H1 (cell line): ENCODE measurements at regions not wholly inside any gene's neighbourhood (a gene's known extent, or its start where the extent isn't known, plus 50 kb on each side); places are given as distances from the start of the nearest gene placed in this dataset.

Experiments used
- CTCF ChIA-PET: fragments of 300-600 bp; sonication (Branson Sonifier 250); formaldehyde crosslinking; loops from one replicate; lab custom pipeline; 2021; ENCODE audit not compliant: partially characterized antibody; lab: Charles Lee
- POLR2A ChIA-PET: fragments of 300-600 bp; sonication (Branson Sonifier 250); formaldehyde crosslinking; loops from one replicate; lab custom pipeline; 2021; ENCODE audit warnings: inconsistent platforms; ENCODE audit not compliant: partially characterized antibody; lab: Charles Lee
- DNase-seq, 2 experiments: peaks; one replicate each; pipeline versions ENCODE4 v3.0.0 to v3.0.0-alpha.2; 2010 to 2022; ENCODE audit warnings: low spot score in 2 of 2, low read depth in 1 of 2, mixed read lengths in 1 of 2
- FAIRE-seq: peaks from 2 replicates; lab custom pipeline; 2011; peaks lifted over from hg19 to GRCh38; lab: Jason Lieb, UNC
- H2AFZ ChIP-seq: 2 replicates; pipeline ENCODE4 v1.8.1; 2012; ENCODE audit warnings: low read length, inconsistent platforms
- H2AK5ac ChIP-seq: 2 replicates; pipeline ENCODE4 v1.6.1; 2013; ENCODE audit warnings: low read depth, low read length
- H2BK120ac ChIP-seq: replicated peaks from 2 replicates; pipeline ENCODE3; 2013; ENCODE audit warnings: low read depth, low read length, inconsistent platforms
- H2BK12ac ChIP-seq: 2 replicates; pipeline ENCODE4 v1.6.1; 2013; ENCODE audit warnings: low read depth, low read length
- H2BK15ac ChIP-seq: 2 replicates; pipeline ENCODE4 v1.6.1; 2013; ENCODE audit warnings: low read length
- H2BK20ac ChIP-seq: 2 replicates; pipeline ENCODE4 v1.6.1; 2013; ENCODE audit warnings: low read length
- H2BK5ac ChIP-seq: 2 replicates; pipeline ENCODE4 v1.6.1; 2013; ENCODE audit warnings: low read depth, low read length
- H3K14ac ChIP-seq: 2 replicates; pipeline ENCODE4 v1.6.1; 2013; ENCODE audit warnings: inconsistent platforms; ENCODE audit not compliant: insufficient read length
- H3K18ac ChIP-seq: 2 replicates; pipeline ENCODE4 v1.6.1; 2013; ENCODE audit warnings: low read length; ENCODE audit errors: extremely low read depth
- H3K23ac ChIP-seq: 2 replicates; pipeline ENCODE4 v1.6.1; 2013; ENCODE audit warnings: inconsistent platforms; ENCODE audit not compliant: insufficient read length
- H3K23me2 ChIP-seq: 2 replicates; pipeline ENCODE4 v1.6.1; 2013; ENCODE audit warnings: low read depth, low read length
- H3K27ac ChIP-seq: 2 replicates; pipeline ENCODE4 v1.6.1; 2011; ENCODE audit warnings: low read depth, low read length, inconsistent platforms
- H3K27me3 ChIP-seq, 4 experiments: replicated peaks in 1 of 4; 1 replicate in 1 of 4; 2 replicates in 3 of 4; pipeline versions ENCODE4 v1.6.1 to v1.8.1; 2011 to 2013; ENCODE audit warnings: low read length in 3 of 4, mild to moderate bottlenecking in 3 of 4, inconsistent platforms in 2 of 4, mixed read lengths in 2 of 4, moderate library complexity in 1 of 4; ENCODE audit not compliant: control insufficient read depth in 3 of 4, insufficient read depth in 3 of 4; ENCODE audit errors: extremely low read depth in 1 of 4
- H3K36me3 ChIP-seq, 4 experiments: 2 replicates each; pipeline versions ENCODE4 v1.6.1 to v1.8.1; 2011 to 2013; ENCODE audit warnings: mild to moderate bottlenecking in 4 of 4, low read length in 3 of 4, moderate library complexity in 2 of 4, control low read depth in 1 of 4, inconsistent platforms in 1 of 4; ENCODE audit not compliant: insufficient read depth in 4 of 4, control insufficient read depth in 2 of 4
- H3K4ac ChIP-seq: replicated peaks from 2 replicates; pipeline ENCODE3; 2013; ENCODE audit warnings: low read length, low read depth, mixed read lengths, inconsistent platforms; ENCODE audit not compliant: insufficient read length
- H3K4me1 ChIP-seq, 4 experiments: replicated peaks in 1 of 4; 1 replicate in 1 of 4; 2 replicates in 3 of 4; pipeline versions ENCODE4 v1.6.1 to v1.8.1; 2011 to 2013; ENCODE audit warnings: low read length in 3 of 4, inconsistent platforms in 2 of 4, mixed read lengths in 1 of 4; ENCODE audit not compliant: insufficient read depth in 4 of 4, control insufficient read depth in 3 of 4
- H3K4me2 ChIP-seq, 2 experiments: 2 replicates each; pipeline versions ENCODE4 v1.6.1 to v1.8.1; 2011 to 2013; ENCODE audit warnings: low read depth in 2 of 2, low read length in 2 of 2, control low read depth in 1 of 2, inconsistent platforms in 1 of 2, mild to moderate bottlenecking in 1 of 2; ENCODE audit not compliant: insufficient read depth in 1 of 2
- H3K4me3 ChIP-seq, 4 experiments: fragments of 200-600, 300-600 bp in 1 of 4; sonication (generic), shearing (Covaris generic), sonication (Bioruptor Twin) in 1 of 4; 2 replicates each; pipeline versions ENCODE4 v1.5.1 to v1.8.1; 2011 to 2016; ENCODE audit warnings: low read length in 4 of 4, low read depth in 3 of 4, control low read depth in 2 of 4, inconsistent platforms in 2 of 4, mild to moderate bottlenecking in 2 of 4, mixed read lengths in 1 of 4, moderate library complexity in 1 of 4; ENCODE audit not compliant: insufficient read depth in 2 of 4; ENCODE audit errors: extremely low read depth in 1 of 4
- H3K56ac ChIP-seq: replicated peaks from 2 replicates; pipeline ENCODE3; 2013; ENCODE audit warnings: low read depth, mild to moderate bottlenecking, mixed read lengths, low read length, inconsistent platforms; ENCODE audit not compliant: insufficient read length
- H3K79me1 ChIP-seq: 2 replicates; pipeline ENCODE4 v1.6.1; 2013; ENCODE audit warnings: low read depth, low read length, control low read depth
- H3K79me2 ChIP-seq, 2 experiments: 2 replicates each; pipeline versions ENCODE4 v1.6.1 to v1.8.1; 2012 to 2013; ENCODE audit warnings: low read length in 2 of 2, mild to moderate bottlenecking in 2 of 2, inconsistent platforms in 1 of 2; ENCODE audit not compliant: insufficient read depth in 2 of 2, control insufficient read depth in 1 of 2
- H3K9ac ChIP-seq, 4 experiments: replicated peaks in 1 of 4; 1 replicate in 1 of 4; 2 replicates in 3 of 4; pipeline versions ENCODE4 v1.6.1 to v1.8.1; 2011 to 2013; ENCODE audit warnings: low read depth in 3 of 4, low read length in 3 of 4, control low read depth in 2 of 4, mild to moderate bottlenecking in 2 of 4, moderate library complexity in 2 of 4, inconsistent platforms in 1 of 4; ENCODE audit errors: extremely low read depth in 1 of 4
- H3K9me3 ChIP-seq, 2 experiments: 2 replicates each; pipeline versions ENCODE4 v1.6.1 to v1.8.1; 2012 to 2013; ENCODE audit warnings: mild to moderate bottlenecking in 2 of 2, moderate library complexity in 2 of 2, control low read depth in 1 of 2, inconsistent platforms in 1 of 2, low read depth in 1 of 2, low read length in 1 of 2, mixed read lengths in 1 of 2; ENCODE audit not compliant: insufficient read depth in 2 of 2
- H4K20me1 ChIP-seq, 2 experiments: replicated peaks in 1 of 2; 2 replicates each; pipeline versions ENCODE3 to v1.8.1; 2011 to 2013; ENCODE audit warnings: inconsistent platforms in 2 of 2, low read length in 2 of 2, mild to moderate bottlenecking in 1 of 2; ENCODE audit not compliant: insufficient read depth in 2 of 2, control insufficient read depth in 1 of 2
- H4K5ac ChIP-seq: 2 replicates; pipeline ENCODE4 v1.6.1; 2013; ENCODE audit warnings: low read length, low read depth, mixed read lengths, inconsistent platforms; ENCODE audit not compliant: insufficient read length
- H4K8ac ChIP-seq: 2 replicates; pipeline ENCODE4 v1.8.0; 2013; ENCODE audit warnings: mild to moderate bottlenecking, moderate library complexity, low read length, inconsistent platforms; ENCODE audit not compliant: insufficient read depth; ENCODE audit errors: extremely low read depth
- H4K91ac ChIP-seq: replicated peaks from 2 replicates; pipeline ENCODE3; 2013; ENCODE audit warnings: low read length, mixed read lengths, inconsistent platforms; ENCODE audit not compliant: insufficient read length
- ATF2 ChIP-seq: IDR thresholded peaks from 2 replicates; pipeline ENCODE4 v1.6.1; 2012; ENCODE audit warnings: low read length, inconsistent platforms
- KDM1A ChIP-seq: fragments of 200-600, 300-600 bp; sonication (generic); IDR thresholded peaks from 2 replicates; pipeline ENCODE4 v1.7.1; 2016; ENCODE audit warnings: mild to moderate bottlenecking, low read length, borderline replicate concordance
- SP4 ChIP-seq: IDR thresholded peaks from 2 replicates; pipeline ENCODE4 v1.6.1; 2012; ENCODE audit warnings: low read length, inconsistent platforms
- WGBS, 2 experiments: shearing (Covaris generic) in 1 of 2; methylation state at CpG; one replicate each; pipeline versions ENCODE4 v1.1.6 to v1.1.7; 2013 to 2015; ENCODE audit warnings: low lambda C conversion rate in 2 of 2, mixed read lengths in 2 of 2, inconsistent platforms in 1 of 2, low coverage in 1 of 2, missing lambda C conversion rate in 1 of 2; ENCODE audit not compliant: insufficient replicate concordance in 2 of 2, insufficient coverage in 1 of 2, insufficient read length in 1 of 2; ENCODE audit errors: extremely low coverage in 1 of 2, missing lambda C conversion rate in 1 of 2; 5-methylcytosine and 5-hydroxymethylcytosine counted together

- Histone ChIP-seq H2BK5ac (no peak overlapping the region), H3K79me2 (no peaks in the 10 kb centered on the region), H3K9ac (no peak overlapping the region), H4K20me1 (no peaks in the 10 kb centered on the region), H3K4ac (no peak overlapping the region), H3K36me3 (no peaks in the 10 kb centered on the region), H3K4me1 (no peaks in the 10 kb centered on the region), H2AK5ac (no peak overlapping the region), H2BK15ac (no peak overlapping the region), H3K14ac (no peak overlapping the region), H4K91ac (no peak overlapping the region), H2BK12ac (no peak overlapping the region), H2BK120ac (no peak overlapping the region), H3K4me2 (no peak overlapping the region), H3K27me3 (no peaks in the 10 kb centered on the region), H3K79me1 (no peaks in the 10 kb centered on the region), H3K4me3 (no peak overlapping the region), H3K23me2 (no peaks in the 10 kb centered on the region), H3K56ac (no peak overlapping the region), H3K18ac (no peak overlapping the region), H2AFZ (no peak overlapping the region), H2BK20ac (no peak overlapping the region), H3K27ac (no peak overlapping the region), H3K9me3 (no peaks in the 10 kb centered on the region; a peak in 1 of 4 replicates), H4K8ac (no peak overlapping the region), H3K23ac (no peak overlapping the region), H4K5ac (no peak overlapping the region)
- ChIA-PET CTCF (no interaction called here), POLR2A (no interaction called here)
- no peak for DNase-seq
- WGBS, 2 experiments, result 90% methylated on average over 1 of the region's 1 CpG; no CpG with 5 or more reads in 1 of the 2 experiments
- no peak for FAIRE-seq
- TF ChIP-seq ATF2 (no peak), SP4 (no peak), KDM1A (no peak)
Measured at GRCh38 chr16:60463986-60464385, 1572.3 kb downstream of the CDH8 start.
